Erythroblast (primary cell): ENCODE measurements at regions not wholly inside any gene's neighbourhood (a gene's known extent, or its start where the extent isn't known, plus 50 kb on each side); places are given as distances from the start of the nearest gene placed in this dataset.

Experiments
- GATA1 ChIP-seq: IDR thresholded peaks from 2 replicates; pipeline ENCODE4 v1.6.1; 2011; ENCODE audit warnings: low read depth, mild to moderate bottlenecking, control low read depth, low read length, moderate library complexity
- POLR2A ChIP-seq: IDR thresholded peaks from 2 replicates; pipeline ENCODE4 v1.6.1; 2011; ENCODE audit warnings: mild to moderate bottlenecking, low read length

DNA sequence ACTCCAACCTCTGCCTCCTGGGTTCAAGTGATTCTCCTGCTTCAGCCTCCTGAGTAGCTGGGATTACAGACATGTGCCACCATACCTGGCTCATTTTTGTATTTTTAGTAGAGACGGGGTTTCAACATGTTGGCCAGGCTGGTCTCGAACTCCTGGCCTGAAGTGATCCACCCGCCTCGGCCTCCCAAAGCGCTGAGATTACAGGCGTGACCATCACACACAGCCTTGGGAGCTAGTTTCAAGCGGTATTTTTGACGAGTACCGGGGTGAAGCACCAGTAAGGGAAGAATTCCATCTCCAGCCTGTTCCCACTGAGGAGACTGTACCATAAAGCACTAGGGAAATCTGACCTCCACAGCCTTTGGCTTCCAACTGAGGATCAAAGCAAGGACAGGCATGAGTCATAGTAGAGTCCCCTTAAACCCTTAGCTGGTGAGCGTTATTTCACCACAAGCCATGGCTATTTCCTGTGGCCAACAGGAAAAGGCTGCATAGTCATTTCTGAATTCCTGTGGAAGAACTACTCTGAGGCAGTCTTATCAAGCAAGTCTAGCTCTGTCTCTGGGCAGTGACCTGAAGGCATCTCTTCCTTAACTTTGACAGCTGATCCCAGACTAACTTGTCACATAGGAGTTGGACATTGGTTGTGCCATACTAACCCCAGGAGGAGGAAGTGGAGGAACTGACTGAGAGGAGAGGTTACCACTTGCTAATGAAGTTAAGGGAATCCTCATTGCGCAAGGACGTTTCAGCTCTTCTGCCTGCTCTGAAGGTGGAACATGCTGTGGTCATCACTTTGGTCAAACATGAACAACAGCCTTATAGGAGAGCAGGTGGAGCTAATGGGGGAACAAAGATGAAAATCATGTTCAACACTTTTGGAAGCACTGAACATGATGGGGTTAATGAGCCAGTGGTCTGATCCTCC lies 85.8 kb upstream of the DMRT1 start:
- TF ChIP-seq POLR2A, result no peak
- TF ChIP-seq GATA1, result no peak
